ENCODE measurements at regions not wholly inside any gene's neighbourhood (a gene's known extent, or its start where the extent isn't known, plus 50 kb on each side); places are given as distances from the start of the nearest gene placed in this dataset.

- Histone ChIP-seq H3K27ac (ENCODE audit: low read depth, low read length) (no peak overlapping the region), H3K4me3 (ENCODE audit: low read depth, low read length) (no peak overlapping the region), H3K4me1 (ENCODE audit: control insufficient read depth, insufficient read depth, low read length) (no peaks in the 10 kb centered on the region), H3K27me3 (ENCODE audit: control insufficient read depth, insufficient read depth, low read length) (no peaks in the 10 kb centered on the region), H3K36me3 (ENCODE audit: control insufficient read depth, insufficient read depth, low read length) (no peaks in the 10 kb centered on the region), H3K9me3 (ENCODE audit: control insufficient read depth, insufficient read depth, low read length) (no peaks in the 10 kb centered on the region)
- DNase-seq (ENCODE audit: low read depth in 4 of 6, low spot score in 6 of 6), result peak in 2 of 6 donors; percentile 73 to 95
- WGBS (ENCODE audit: insufficient coverage), result no CpG with 5 or more reads among the region's 5 CpGs
Measured at GRCh38 chr13:39100996-39101738, 62.9 kb downstream of the NHLRC3 start.

- WGBS (ENCODE audit: insufficient coverage), result 47% methylated on average over 6 of the region's 6 CpGs
- peak in 1 of 6 donors; percentile 27 for DNase-seq (ENCODE audit: low read depth in 4 of 6, low spot score in 6 of 6)
- Histone ChIP-seq H3K4me3 (ENCODE audit: low read depth, low read length) (no peak overlapping the region), H3K4me1 (ENCODE audit: control insufficient read depth, insufficient read depth, low read length) (no peaks in the 10 kb centered on the region), H3K9me3 (ENCODE audit: control insufficient read depth, insufficient read depth, low read length) (no peaks in the 10 kb centered on the region), H3K27ac (ENCODE audit: low read depth, low read length) (no peak overlapping the region), H3K27me3 (ENCODE audit: control insufficient read depth, insufficient read depth, low read length) (no peaks in the 10 kb centered on the region), H3K36me3 (ENCODE audit: control insufficient read depth, insufficient read depth, low read length) (no peaks in the 10 kb centered on the region)
Measured at GRCh38 chr13:39102981-39103490, 64.8 kb downstream of the NHLRC3 start.

- DNase-seq (ENCODE audit: low read depth in 4 of 6, low spot score in 6 of 6), result peak in 1 of 6 donors; percentile 4
- H3K36me3 ChIP-seq (ENCODE audit: control insufficient read depth, insufficient read depth, low read length), result no peaks in the 10 kb centered on the region
- no peaks in the 10 kb centered on the region for H3K9me3 ChIP-seq (ENCODE audit: control insufficient read depth, insufficient read depth, low read length)
- H3K27me3 ChIP-seq (ENCODE audit: control insufficient read depth, insufficient read depth, low read length), result no peaks in the 10 kb centered on the region
- H3K4me3 ChIP-seq (ENCODE audit: low read depth, low read length), result no peak overlapping the region
- H3K27ac ChIP-seq (ENCODE audit: low read depth, low read length), result no peak overlapping the region
- no peaks in the 10 kb centered on the region for H3K4me1 ChIP-seq (ENCODE audit: control insufficient read depth, insufficient read depth, low read length)
- 86% methylated on average over 1 of the region's 1 CpG for WGBS (ENCODE audit: insufficient coverage)
Measured at GRCh38 chr13:39105110-39105509, 66.9 kb downstream of the NHLRC3 start.

- 53% methylated on average over 6 of the region's 8 CpGs for WGBS (ENCODE audit: insufficient coverage)
- Histone ChIP-seq H3K4me1 (ENCODE audit: control insufficient read depth, insufficient read depth, low read length) (no peaks in the 10 kb centered on the region), H3K9me3 (ENCODE audit: control insufficient read depth, insufficient read depth, low read length) (no peaks in the 10 kb centered on the region)
Measured at GRCh38 chr13:39106216-39107005, 68.2 kb downstream of the NHLRC3 start.

GRCh38 chr13:39107561-39107960, 69.3 kb downstream of the NHLRC3 start:
- no peaks in the 10 kb centered on the region for H3K4me1 ChIP-seq (ENCODE audit: control insufficient read depth, insufficient read depth, low read length)
- H3K27me3 ChIP-seq (ENCODE audit: control insufficient read depth, insufficient read depth, low read length), result no peaks in the 10 kb centered on the region
- peak in 2 of 6 donors; percentile 68 to 84 for DNase-seq (ENCODE audit: low read depth in 4 of 6, low spot score in 6 of 6)
- no CpG with 5 or more reads among the region's 4 CpGs for WGBS (ENCODE audit: insufficient coverage)
- no peak overlapping the region for H3K4me3 ChIP-seq (ENCODE audit: low read depth, low read length)
- H3K27ac ChIP-seq (ENCODE audit: low read depth, low read length), result no peak overlapping the region
- no peaks in the 10 kb centered on the region for H3K36me3 ChIP-seq (ENCODE audit: control insufficient read depth, insufficient read depth, low read length)
- H3K9me3 ChIP-seq (ENCODE audit: control insufficient read depth, insufficient read depth, low read length), result no peaks in the 10 kb centered on the region

More at GRCh38 chr13:39106216-39107005, 68.2 kb downstream of the NHLRC3 start:
- Histone ChIP-seq H3K4me3 (ENCODE audit: low read depth, low read length) (no peak overlapping the region), H3K27me3 (ENCODE audit: control insufficient read depth, insufficient read depth, low read length) (no peaks in the 10 kb centered on the region), H3K36me3 (ENCODE audit: control insufficient read depth, insufficient read depth, low read length) (no peaks in the 10 kb centered on the region), H3K27ac (ENCODE audit: low read depth, low read length) (no peak overlapping the region)
- DNase-seq (ENCODE audit: low read depth in 4 of 6, low spot score in 6 of 6), result peak in 1 of 6 donors; percentile 18

GRCh38 chr13:39108783-39109182, 70.5 kb downstream of the NHLRC3 start:
- H3K27ac ChIP-seq (ENCODE audit: low read depth, low read length), result no peak overlapping the region
- DNase-seq (ENCODE audit: low read depth in 4 of 6, low spot score in 6 of 6), result no peak
- H3K4me1 ChIP-seq (ENCODE audit: control insufficient read depth, insufficient read depth, low read length), result no peaks in the 10 kb centered on the region
- no peaks in the 10 kb centered on the region for H3K36me3 ChIP-seq (ENCODE audit: control insufficient read depth, insufficient read depth, low read length)
- no peaks in the 10 kb centered on the region for H3K27me3 ChIP-seq (ENCODE audit: control insufficient read depth, insufficient read depth, low read length)
- H3K9me3 ChIP-seq (ENCODE audit: control insufficient read depth, insufficient read depth, low read length), result no peaks in the 10 kb centered on the region
- H3K4me3 ChIP-seq (ENCODE audit: low read depth, low read length), result no peak overlapping the region
- WGBS (ENCODE audit: insufficient coverage), result no CpG with 5 or more reads among the region's 2 CpGs

- WGBS (ENCODE audit: insufficient coverage), result 78% methylated on average over 1 of the region's 2 CpGs
- Histone ChIP-seq H3K4me1 (ENCODE audit: control insufficient read depth, insufficient read depth, low read length) (no peaks in the 10 kb centered on the region), H3K27ac (ENCODE audit: low read depth, low read length) (no peak overlapping the region), H3K36me3 (ENCODE audit: control insufficient read depth, insufficient read depth, low read length) (no peaks in the 10 kb centered on the region), H3K4me3 (ENCODE audit: low read depth, low read length) (no peak overlapping the region), H3K27me3 (ENCODE audit: control insufficient read depth, insufficient read depth, low read length) (no peaks in the 10 kb centered on the region), H3K9me3 (ENCODE audit: control insufficient read depth, insufficient read depth, low read length) (no peaks in the 10 kb centered on the region)
- no peak for DNase-seq (ENCODE audit: low read depth in 4 of 6, low spot score in 6 of 6)
Measured at GRCh38 chr13:39110518-39111097, 72.4 kb downstream of the NHLRC3 start.

- Histone ChIP-seq H3K27me3 (ENCODE audit: control insufficient read depth, insufficient read depth, low read length) (no peaks in the 10 kb centered on the region), H3K9me3 (ENCODE audit: control insufficient read depth, insufficient read depth, low read length) (no peaks in the 10 kb centered on the region), H3K27ac (ENCODE audit: low read depth, low read length) (no peak overlapping the region), H3K36me3 (ENCODE audit: control insufficient read depth, insufficient read depth, low read length) (no peaks in the 10 kb centered on the region), H3K4me1 (ENCODE audit: control insufficient read depth, insufficient read depth, low read length) (no peaks in the 10 kb centered on the region), H3K4me3 (ENCODE audit: low read depth, low read length) (no peak overlapping the region)
- no peak for DNase-seq (ENCODE audit: low read depth in 4 of 6, low spot score in 6 of 6)
- WGBS (ENCODE audit: insufficient coverage), result no CpG with 5 or more reads among the region's 2 CpGs
Measured at GRCh38 chr13:39111145-39111544, 72.9 kb downstream of the NHLRC3 start.

- H3K4me3 ChIP-seq (ENCODE audit: low read depth, low read length), result no peak overlapping the region
- H3K27ac ChIP-seq (ENCODE audit: low read depth, low read length), result no peak overlapping the region
- 60% methylated on average over 1 of the region's 1 CpG for WGBS (ENCODE audit: insufficient coverage)
- H3K27me3 ChIP-seq (ENCODE audit: control insufficient read depth, insufficient read depth, low read length), result no peaks in the 10 kb centered on the region
- DNase-seq (ENCODE audit: low read depth in 4 of 6, low spot score in 6 of 6), result no peak
- H3K4me1 ChIP-seq (ENCODE audit: control insufficient read depth, insufficient read depth, low read length), result no peaks in the 10 kb centered on the region
- no peaks in the 10 kb centered on the region for H3K9me3 ChIP-seq (ENCODE audit: control insufficient read depth, insufficient read depth, low read length)
- H3K36me3 ChIP-seq (ENCODE audit: control insufficient read depth, insufficient read depth, low read length), result no peaks in the 10 kb centered on the region
Measured at GRCh38 chr13:39119422-39119821, 81.2 kb downstream of the NHLRC3 start.
